Spleen (tissue), 7 donors: ENCODE measurements at regions not wholly inside any gene's neighbourhood (a gene's known extent, or its start where the extent isn't known, plus 50 kb on each side); places are given as distances from the start of the nearest gene placed in this dataset.

Experiments
- CTCF ChIP-seq, 11 experiments: fragments of 200-600 bp in 7 of 11; fragments of 450-650 bp in 4 of 11; sonication (generic) in 4 of 11; IDR thresholded peaks in 8 of 11; conservative IDR thresholded peaks in 3 of 11; 1 replicate in 7 of 11; 2 replicates in 4 of 11; pipeline versions ENCODE4 v1.4.0 to v1.8.0; 2016 to 2021; ENCODE audit warnings: antibody characterized with exemption in 11 of 11, inconsistent platforms in 4 of 11, mild to moderate bottlenecking in 1 of 11
- POLR2A ChIP-seq, 3 donors: fragments of 450-650 bp; IDR thresholded peaks; one replicate each; pipeline ENCODE4 v1.5.1; 2017; ENCODE audit warnings: antibody characterized with exemption in 3 of 3, mild to moderate bottlenecking in 1 of 3
- donor health status: DM: no; HTN: no; CAD: no; lungs with moderate emphysema.
- donor health status: DM: no; HTN: no; CAD: no.
- donor health status: DM: no; HTN: no; CAD: no.

- no peak for TF ChIP-seq POLR2A (IDR thresholded peaks at IDR 0.05)
- TF ChIP-seq CTCF (IDR thresholded peaks at IDR 0.05 in 8 of 11, conservative IDR thresholded peaks at IDR 0.05 in 3 of 11) = no peak
These were observed 126.9 kb upstream of the FAM83B start for GRCh38 chr6:54719633-54720032.
